Liver (tissue), 3 donors: ENCODE measurements at regions not wholly inside any gene's neighbourhood (a gene's known extent, or its start where the extent isn't known, plus 50 kb on each side); places are given as distances from the start of the nearest gene placed in this dataset.

Experiments used
- EGR1 ChIP-seq, 2 donors: IDR thresholded peaks; 2 replicates each; pipeline ENCODE4 v1.6.1; 2016 to 2018; ENCODE audit warnings: antibody characterized with exemption in 2 of 2, low read depth in 2 of 2
- GABPA ChIP-seq, 2 donors: IDR thresholded peaks in 1 of 2; conservative IDR thresholded peaks in 1 of 2; 2 replicates each; pipeline ENCODE4 v1.6.1; 2016; ENCODE audit warnings: antibody characterized with exemption in 2 of 2, mild to moderate bottlenecking in 1 of 2, moderate library complexity in 1 of 2
- JUND ChIP-seq, 2 donors: IDR thresholded peaks; 2 replicates each; pipeline ENCODE4 v1.6.1; 2016; ENCODE audit warnings: antibody characterized with exemption in 2 of 2
- RAD21 ChIP-seq, 2 donors: IDR thresholded peaks; 2 replicates each; pipeline ENCODE4 v1.6.1; 2016; ENCODE audit warnings: antibody characterized with exemption in 2 of 2, mild to moderate bottlenecking in 2 of 2
- SP1 ChIP-seq: IDR thresholded peaks from 2 replicates; pipeline ENCODE4 v1.6.1; 2018; ENCODE audit warnings: antibody characterized with exemption, mild to moderate bottlenecking
- TAF1 ChIP-seq: conservative IDR thresholded peaks from 2 replicates; pipeline ENCODE4 v1.6.1; 2016; ENCODE audit warnings: antibody characterized with exemption, mild to moderate bottlenecking
- TF ChIP-seq, protein P1 (sequence below): fragments of 150-350 bp; IDR thresholded peaks from 2 replicates; pipeline ENCODE4 v1.5.1; 2017; ENCODE audit warnings: improper control_type of control experiment, low read depth, low read length; ENCODE audit not compliant: missing input control
- TF ChIP-seq, protein P2 (sequence below): IDR thresholded peaks from 2 replicates; pipeline ENCODE4 v1.6.1; 2016; ENCODE audit warnings: antibody characterized with exemption
- TF ChIP-seq, protein P3 (sequence below): IDR thresholded peaks from 2 replicates; pipeline ENCODE4 v1.6.1; 2016; ENCODE audit warnings: antibody characterized with exemption, mild to moderate bottlenecking
- donor health status: healthy.
- donor health status: healthy.

DNA sequence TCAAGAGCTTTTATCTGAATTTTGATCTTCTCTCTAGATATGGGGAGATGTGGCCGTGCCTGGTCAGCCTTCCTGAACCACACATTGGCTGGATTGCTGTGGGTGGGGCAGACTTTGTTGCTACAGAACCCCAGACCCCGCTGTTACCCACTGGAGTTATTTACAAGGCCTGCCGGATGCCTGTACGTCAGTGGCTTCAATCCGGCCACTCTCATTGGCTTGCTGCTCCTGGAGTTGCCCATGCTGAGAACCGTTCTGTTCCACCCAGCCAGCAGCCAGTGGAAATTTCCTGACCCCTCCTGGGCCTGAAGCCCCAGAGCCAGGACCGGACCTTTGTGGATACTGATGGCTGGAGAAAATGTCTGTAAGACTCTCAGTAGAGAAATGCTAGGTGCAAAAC is 101.9 kb downstream of the TFAP2C start:
- no peak for TF ChIP-seq JUND (IDR thresholded peaks at IDR 0.05)
- TF ChIP-seq, protein P1, sequence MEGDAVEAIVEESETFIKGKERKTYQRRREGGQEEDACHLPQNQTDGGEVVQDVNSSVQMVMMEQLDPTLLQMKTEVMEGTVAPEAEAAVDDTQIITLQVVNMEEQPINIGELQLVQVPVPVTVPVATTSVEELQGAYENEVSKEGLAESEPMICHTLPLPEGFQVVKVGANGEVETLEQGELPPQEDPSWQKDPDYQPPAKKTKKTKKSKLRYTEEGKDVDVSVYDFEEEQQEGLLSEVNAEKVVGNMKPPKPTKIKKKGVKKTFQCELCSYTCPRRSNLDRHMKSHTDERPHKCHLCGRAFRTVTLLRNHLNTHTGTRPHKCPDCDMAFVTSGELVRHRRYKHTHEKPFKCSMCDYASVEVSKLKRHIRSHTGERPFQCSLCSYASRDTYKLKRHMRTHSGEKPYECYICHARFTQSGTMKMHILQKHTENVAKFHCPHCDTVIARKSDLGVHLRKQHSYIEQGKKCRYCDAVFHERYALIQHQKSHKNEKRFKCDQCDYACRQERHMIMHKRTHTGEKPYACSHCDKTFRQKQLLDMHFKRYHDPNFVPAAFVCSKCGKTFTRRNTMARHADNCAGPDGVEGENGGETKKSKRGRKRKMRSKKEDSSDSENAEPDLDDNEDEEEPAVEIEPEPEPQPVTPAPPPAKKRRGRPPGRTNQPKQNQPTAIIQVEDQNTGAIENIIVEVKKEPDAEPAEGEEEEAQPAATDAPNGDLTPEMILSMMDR: no peak
- no peak for TF ChIP-seq RAD21 (IDR thresholded peaks at IDR 0.05)
- no peak for TF ChIP-seq GABPA (IDR thresholded peaks at IDR 0.05 in 1 of 2, conservative IDR thresholded peaks at IDR 0.05 in 1 of 2)
- TF ChIP-seq SP1: no peak
- TF ChIP-seq, protein P2, sequence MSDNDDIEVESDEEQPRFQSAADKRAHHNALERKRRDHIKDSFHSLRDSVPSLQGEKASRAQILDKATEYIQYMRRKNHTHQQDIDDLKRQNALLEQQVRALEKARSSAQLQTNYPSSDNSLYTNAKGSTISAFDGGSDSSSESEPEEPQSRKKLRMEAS: no peak
- TF ChIP-seq TAF1: no peak
- TF ChIP-seq EGR1 (IDR thresholded peaks at IDR 0.05; ENCODE audit: low read depth in 2 of 2): no peak
- TF ChIP-seq, protein P3, sequence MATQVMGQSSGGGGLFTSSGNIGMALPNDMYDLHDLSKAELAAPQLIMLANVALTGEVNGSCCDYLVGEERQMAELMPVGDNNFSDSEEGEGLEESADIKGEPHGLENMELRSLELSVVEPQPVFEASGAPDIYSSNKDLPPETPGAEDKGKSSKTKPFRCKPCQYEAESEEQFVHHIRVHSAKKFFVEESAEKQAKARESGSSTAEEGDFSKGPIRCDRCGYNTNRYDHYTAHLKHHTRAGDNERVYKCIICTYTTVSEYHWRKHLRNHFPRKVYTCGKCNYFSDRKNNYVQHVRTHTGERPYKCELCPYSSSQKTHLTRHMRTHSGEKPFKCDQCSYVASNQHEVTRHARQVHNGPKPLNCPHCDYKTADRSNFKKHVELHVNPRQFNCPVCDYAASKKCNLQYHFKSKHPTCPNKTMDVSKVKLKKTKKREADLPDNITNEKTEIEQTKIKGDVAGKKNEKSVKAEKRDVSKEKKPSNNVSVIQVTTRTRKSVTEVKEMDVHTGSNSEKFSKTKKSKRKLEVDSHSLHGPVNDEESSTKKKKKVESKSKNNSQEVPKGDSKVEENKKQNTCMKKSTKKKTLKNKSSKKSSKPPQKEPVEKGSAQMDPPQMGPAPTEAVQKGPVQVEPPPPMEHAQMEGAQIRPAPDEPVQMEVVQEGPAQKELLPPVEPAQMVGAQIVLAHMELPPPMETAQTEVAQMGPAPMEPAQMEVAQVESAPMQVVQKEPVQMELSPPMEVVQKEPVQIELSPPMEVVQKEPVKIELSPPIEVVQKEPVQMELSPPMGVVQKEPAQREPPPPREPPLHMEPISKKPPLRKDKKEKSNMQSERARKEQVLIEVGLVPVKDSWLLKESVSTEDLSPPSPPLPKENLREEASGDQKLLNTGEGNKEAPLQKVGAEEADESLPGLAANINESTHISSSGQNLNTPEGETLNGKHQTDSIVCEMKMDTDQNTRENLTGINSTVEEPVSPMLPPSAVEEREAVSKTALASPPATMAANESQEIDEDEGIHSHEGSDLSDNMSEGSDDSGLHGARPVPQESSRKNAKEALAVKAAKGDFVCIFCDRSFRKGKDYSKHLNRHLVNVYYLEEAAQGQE: no peak
